ENCODE measurements at regions not wholly inside any gene's neighbourhood (a gene's known extent, or its start where the extent isn't known, plus 50 kb on each side); places are given as distances from the start of the nearest gene placed in this dataset.

- Histone ChIP-seq H3K9me2 (ENCODE audit: insufficient read depth) (no peaks in the 10 kb centered on the region), H3K9ac (no peak overlapping the region), H3K27ac (no peak overlapping the region), H3K27me3 (replicated peaks; ENCODE audit: insufficient read depth) (no peaks in the 10 kb centered on the region), H4K20me1 (ENCODE audit: insufficient read depth) (no peaks in the 10 kb centered on the region), H3K4me2 (ENCODE audit: unreplicated experiment) (no peak overlapping the region), H3K4me1 (ENCODE audit: insufficient read depth) (no peaks in the 10 kb centered on the region), H3K4me3 (no peak overlapping the region), H2AFZ (no peak overlapping the region), H3K9me3 (ENCODE audit: low read depth) (no peaks in the 10 kb centered on the region), H3K79me2 (ENCODE audit: insufficient read depth) (no peaks in the 10 kb centered on the region), H3F3A (ENCODE audit: insufficient read depth) (no peaks in the 10 kb centered on the region), H3K36me3 (ENCODE audit: low read depth) (no peaks in the 10 kb centered on the region)
- WGBS, 2 experiments (ENCODE audit: low coverage in 1 of 2, low lambda C conversion rate in 2 of 2, missing lambda C conversion rate in 2 of 2) = 90% methylated on average over 29 to 34 of the region's 34 CpGs
- no peak for DNase-seq
- TF ChIP-seq EZH2phosphoT487 (IDR thresholded peaks at IDR 0.05; ENCODE audit: insufficient read depth, low read depth) = no peak
- no peak for TF ChIP-seq EZH2 (IDR thresholded peaks at IDR 0.05; ENCODE audit: insufficient read depth, poor library complexity, severe bottlenecking)
- in situ Hi-C loops (cut with MboI) = no loop called here
Observed at GRCh38 chr13:87078947-87079795, 592.0 kb upstream of the SLITRK5 start.

- Histone ChIP-seq H3K27ac (no peak overlapping the region), H3K9me2 (ENCODE audit: insufficient read depth) (no peaks in the 10 kb centered on the region), H4K20me1 (ENCODE audit: insufficient read depth) (no peaks in the 10 kb centered on the region), H3K36me3 (ENCODE audit: low read depth) (no peaks in the 10 kb centered on the region), H3F3A (ENCODE audit: insufficient read depth) (no peaks in the 10 kb centered on the region), H3K4me2 (ENCODE audit: unreplicated experiment) (no peak overlapping the region), H3K4me1 (ENCODE audit: insufficient read depth) (no peaks in the 10 kb centered on the region), H3K9ac (no peak overlapping the region), H3K9me3 (ENCODE audit: low read depth) (no peaks in the 10 kb centered on the region), H2AFZ (no peak overlapping the region), H3K27me3 (replicated peaks; ENCODE audit: insufficient read depth) (no peaks in the 10 kb centered on the region), H3K79me2 (ENCODE audit: insufficient read depth) (no peaks in the 10 kb centered on the region), H3K4me3 (no peak overlapping the region)
- in situ Hi-C loops (cut with MboI) = no loop called here
- TF ChIP-seq EZH2phosphoT487 (IDR thresholded peaks at IDR 0.05; ENCODE audit: insufficient read depth, low read depth) (no peak), EZH2 (IDR thresholded peaks at IDR 0.05; ENCODE audit: insufficient read depth, poor library complexity, severe bottlenecking) (no peak)
- WGBS, 2 experiments (ENCODE audit: low coverage in 1 of 2, low lambda C conversion rate in 2 of 2, missing lambda C conversion rate in 2 of 2) = 90% methylated on average over 25 to 27 of the region's 27 CpGs
- no peak for DNase-seq
Observed at GRCh38 chr13:87080100-87080779, 590.9 kb upstream of the SLITRK5 start.

DNA sequence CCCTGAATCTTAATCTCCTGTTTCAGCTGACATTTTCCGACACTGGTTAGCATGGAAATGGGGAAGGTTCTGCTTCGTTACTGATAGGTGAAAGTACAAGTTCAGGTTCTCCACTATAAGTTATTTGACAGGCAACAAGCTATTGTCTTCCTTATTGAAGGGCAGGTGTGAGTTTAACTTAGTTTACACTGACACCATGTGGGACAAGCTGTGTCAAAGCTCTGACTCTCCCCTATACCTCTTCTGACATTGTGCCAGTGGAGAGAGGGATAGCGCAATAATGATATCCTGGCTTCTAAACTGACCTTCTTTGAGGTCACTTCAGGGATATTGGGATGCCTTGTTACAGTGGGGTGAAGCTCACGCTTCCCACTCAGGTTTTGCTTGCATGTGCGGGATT, 587.0 kb upstream of the SLITRK5 start:
- in situ Hi-C loops (cut with MboI) = no loop called here
- Histone ChIP-seq H4K20me1 (ENCODE audit: insufficient read depth) (no peaks in the 10 kb centered on the region), H3K27ac (no peak overlapping the region), H3K9me3 (ENCODE audit: low read depth) (no peaks in the 10 kb centered on the region), H2AFZ (no peak overlapping the region), H3K9me2 (ENCODE audit: insufficient read depth) (no peaks in the 10 kb centered on the region), H3K4me2 (ENCODE audit: unreplicated experiment) (no peak overlapping the region), H3K4me3 (no peak overlapping the region), H3K79me2 (ENCODE audit: insufficient read depth) (no peaks in the 10 kb centered on the region), H3K36me3 (ENCODE audit: low read depth) (no peaks in the 10 kb centered on the region), H3F3A (ENCODE audit: insufficient read depth) (peaks cover 10% of the 10 kb centered on the region; the same call in 1 of the 2 replicates), H3K9ac (no peak overlapping the region), H3K27me3 (replicated peaks; ENCODE audit: insufficient read depth) (no peaks in the 10 kb centered on the region), H3K4me1 (ENCODE audit: insufficient read depth) (peaks cover 16% of the 10 kb centered on the region)
- WGBS, 2 experiments (ENCODE audit: low coverage in 1 of 2, low lambda C conversion rate in 2 of 2, missing lambda C conversion rate in 2 of 2) = 90 to 97% methylated on average over 5 of the region's 5 CpGs
- DNase-seq = no peak
- no peak for TF ChIP-seq EZH2 (IDR thresholded peaks at IDR 0.05; ENCODE audit: insufficient read depth, poor library complexity, severe bottlenecking)
- no peak for TF ChIP-seq EZH2phosphoT487 (IDR thresholded peaks at IDR 0.05; ENCODE audit: insufficient read depth, low read depth)

DNA sequence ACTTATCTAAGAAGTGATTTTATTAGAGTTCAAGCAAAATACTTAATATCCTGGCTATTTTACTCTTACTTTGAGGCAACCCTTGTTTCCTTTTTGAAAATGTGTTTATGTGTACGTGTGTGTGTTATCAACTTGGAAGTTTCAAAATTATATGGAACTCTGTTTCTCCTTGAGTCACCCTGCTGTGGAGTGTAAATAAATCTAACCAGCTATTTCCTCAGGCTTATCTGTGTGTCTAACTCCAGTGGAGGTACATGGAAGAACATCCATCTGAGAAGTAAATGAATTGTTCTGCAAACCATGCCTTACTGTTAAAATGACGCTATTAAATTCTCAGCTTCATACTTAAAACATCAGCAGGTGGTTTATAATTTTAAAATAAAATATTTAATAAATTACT, 583.4 kb upstream of the SLITRK5 start:
- Histone ChIP-seq H3K9me3 (ENCODE audit: low read depth) (no peaks in the 10 kb centered on the region), H3K36me3 (ENCODE audit: low read depth) (no peaks in the 10 kb centered on the region), H3K27ac (peak overlapping the region; percentile 13; the same call in 1 of the 2 replicates), H3K4me3 (no peak overlapping the region), H4K20me1 (ENCODE audit: insufficient read depth) (no peaks in the 10 kb centered on the region), H2AFZ (peak overlapping the region; percentile 38), H3K79me2 (ENCODE audit: insufficient read depth) (no peaks in the 10 kb centered on the region), H3K4me1 (ENCODE audit: insufficient read depth) (peaks cover 33% of the 10 kb centered on the region), H3K9ac (no peak overlapping the region), H3K27me3 (replicated peaks; ENCODE audit: insufficient read depth) (no peaks in the 10 kb centered on the region), H3F3A (ENCODE audit: insufficient read depth) (peaks cover 24% of the 10 kb centered on the region), H3K9me2 (ENCODE audit: insufficient read depth) (no peaks in the 10 kb centered on the region), H3K4me2 (ENCODE audit: unreplicated experiment) (peak overlapping the region; percentile 15)
- peak; percentile 17 for DNase-seq
- TF ChIP-seq EZH2phosphoT487 (IDR thresholded peaks at IDR 0.05; ENCODE audit: insufficient read depth, low read depth) = no peak
- no peak for TF ChIP-seq EZH2 (IDR thresholded peaks at IDR 0.05; ENCODE audit: insufficient read depth, poor library complexity, severe bottlenecking)
- in situ Hi-C loops (cut with MboI) = no loop called here
- 82 to 83% methylated on average over 2 of the region's 2 CpGs for WGBS, 2 experiments (ENCODE audit: low coverage in 1 of 2, low lambda C conversion rate in 2 of 2, missing lambda C conversion rate in 2 of 2)

Data from GM23248 (cell line).